B cell (primary cell): ENCODE measurements at regions not wholly inside any gene's neighbourhood (a gene's known extent, or its start where the extent isn't known, plus 50 kb on each side); places are given as distances from the start of the nearest gene placed in this dataset.

ENCODE experiments used
- EZH2 ChIP-seq: IDR thresholded peaks from 2 replicates; pipeline ENCODE4 v1.6.1; 2012; ENCODE audit warnings: borderline replicate concordance, low read depth, mild to moderate bottlenecking, moderate library complexity, low read length; ENCODE audit not compliant: insufficient read depth, poor library complexity, severe bottlenecking
- TF ChIP-seq, protein P1 (sequence below): fragments of 200-600 bp; IDR thresholded peaks from one replicate; pipeline ENCODE4 v1.8.0; 2022; ENCODE audit warnings: antibody characterized with exemption, mild to moderate bottlenecking

DNA sequence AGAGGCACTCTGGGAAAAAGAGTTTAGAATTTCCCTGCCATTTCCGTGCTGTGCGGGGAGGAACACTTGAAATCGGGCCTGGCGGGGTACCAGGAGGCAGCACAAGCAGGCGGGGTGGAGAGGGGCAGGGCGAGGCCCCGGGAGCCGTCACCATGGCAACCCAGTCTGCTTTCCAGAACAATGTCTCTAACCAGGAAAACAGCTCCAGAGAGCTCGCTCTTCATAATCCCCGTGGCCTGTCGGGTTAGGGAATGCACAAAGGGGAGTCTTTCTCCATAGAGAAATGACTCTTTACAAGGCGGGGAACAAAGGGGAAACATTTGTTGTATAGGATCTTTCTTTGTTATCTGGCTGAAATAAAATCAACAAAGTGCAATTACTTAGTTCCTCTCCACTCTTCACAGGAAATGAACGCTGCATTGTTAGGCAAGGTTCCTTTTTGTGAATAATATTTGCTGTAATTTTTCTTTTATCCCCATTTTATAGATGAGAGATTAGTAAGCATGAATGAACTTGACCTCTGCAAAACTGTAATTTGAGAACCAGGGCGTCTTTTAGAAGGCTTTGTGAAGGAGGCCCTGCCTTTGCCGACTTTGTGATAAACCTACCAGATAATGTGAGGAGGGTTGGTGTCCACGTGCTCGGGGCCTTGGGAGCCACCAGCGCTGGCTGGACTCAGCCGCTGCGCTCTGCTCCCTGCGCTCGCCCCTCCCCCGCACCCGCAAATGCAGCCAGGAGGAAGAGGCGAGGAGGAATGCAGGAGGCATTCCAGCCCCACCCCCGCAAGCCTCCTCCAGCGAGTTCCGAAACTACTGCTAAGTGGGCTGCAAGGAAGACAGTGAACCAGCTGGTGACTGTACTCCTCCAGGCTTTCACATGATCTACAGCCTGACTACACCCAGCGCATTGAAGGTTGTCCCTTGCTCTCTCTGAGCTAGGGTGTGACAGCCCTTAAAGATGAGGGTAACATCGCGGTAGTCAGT, 105.2 kb upstream of the ATF7IP start:
- no peak for TF ChIP-seq EZH2
- TF ChIP-seq, protein P1, sequence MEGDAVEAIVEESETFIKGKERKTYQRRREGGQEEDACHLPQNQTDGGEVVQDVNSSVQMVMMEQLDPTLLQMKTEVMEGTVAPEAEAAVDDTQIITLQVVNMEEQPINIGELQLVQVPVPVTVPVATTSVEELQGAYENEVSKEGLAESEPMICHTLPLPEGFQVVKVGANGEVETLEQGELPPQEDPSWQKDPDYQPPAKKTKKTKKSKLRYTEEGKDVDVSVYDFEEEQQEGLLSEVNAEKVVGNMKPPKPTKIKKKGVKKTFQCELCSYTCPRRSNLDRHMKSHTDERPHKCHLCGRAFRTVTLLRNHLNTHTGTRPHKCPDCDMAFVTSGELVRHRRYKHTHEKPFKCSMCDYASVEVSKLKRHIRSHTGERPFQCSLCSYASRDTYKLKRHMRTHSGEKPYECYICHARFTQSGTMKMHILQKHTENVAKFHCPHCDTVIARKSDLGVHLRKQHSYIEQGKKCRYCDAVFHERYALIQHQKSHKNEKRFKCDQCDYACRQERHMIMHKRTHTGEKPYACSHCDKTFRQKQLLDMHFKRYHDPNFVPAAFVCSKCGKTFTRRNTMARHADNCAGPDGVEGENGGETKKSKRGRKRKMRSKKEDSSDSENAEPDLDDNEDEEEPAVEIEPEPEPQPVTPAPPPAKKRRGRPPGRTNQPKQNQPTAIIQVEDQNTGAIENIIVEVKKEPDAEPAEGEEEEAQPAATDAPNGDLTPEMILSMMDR = no peak
